Bone marrow (tissue), 2 donors: ENCODE measurements at regions not wholly inside any gene's neighbourhood (a gene's known extent, or its start where the extent isn't known, plus 50 kb on each side); places are given as distances from the start of the nearest gene placed in this dataset.

Experiments used
- DNase-seq, 2 donors: peaks; one replicate each; lab custom pipeline; 2025; lab: John Stamatoyannopoulos, UW

DNA sequence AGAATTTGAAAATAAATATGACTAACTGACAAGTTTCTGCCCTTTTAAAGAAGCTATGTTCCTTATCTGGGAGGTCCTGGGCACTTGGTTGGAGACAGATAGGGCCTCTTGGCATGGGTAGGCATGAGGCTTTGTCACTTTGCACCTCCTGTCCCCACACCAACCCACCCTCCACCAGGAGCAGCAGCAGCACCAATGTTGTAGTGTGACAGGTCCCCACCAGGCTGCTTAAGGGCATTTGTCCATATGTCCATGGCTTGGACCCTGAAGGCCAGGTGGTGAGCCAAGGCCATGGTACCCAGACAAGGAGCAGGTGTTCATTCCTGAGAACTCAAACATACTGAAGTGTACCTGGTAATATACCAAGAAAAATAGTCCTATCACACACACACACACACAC, 629.1 kb downstream of the ACTR3B start:
- DNase-seq: no peak

DNA sequence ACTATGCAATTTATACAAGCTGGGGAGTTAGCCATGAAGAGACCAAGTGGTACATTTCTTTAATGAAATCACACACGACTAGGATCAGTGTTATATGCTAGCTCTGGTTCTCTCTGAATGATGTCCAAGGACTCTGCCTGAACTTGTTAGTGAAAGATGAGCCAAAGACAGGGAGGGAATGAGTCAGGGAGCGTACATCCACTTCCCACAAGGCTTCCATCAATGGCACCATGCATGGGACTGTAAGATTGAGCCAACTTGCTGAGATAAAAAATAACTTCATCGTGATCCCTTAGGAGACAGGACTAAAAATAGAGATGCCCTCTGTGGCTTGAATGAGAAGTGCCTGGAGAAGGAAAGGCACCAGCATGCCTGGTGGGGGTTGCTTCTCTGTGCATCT, 629.7 kb downstream of the ACTR3B start:
- DNase-seq: no peak

DNA sequence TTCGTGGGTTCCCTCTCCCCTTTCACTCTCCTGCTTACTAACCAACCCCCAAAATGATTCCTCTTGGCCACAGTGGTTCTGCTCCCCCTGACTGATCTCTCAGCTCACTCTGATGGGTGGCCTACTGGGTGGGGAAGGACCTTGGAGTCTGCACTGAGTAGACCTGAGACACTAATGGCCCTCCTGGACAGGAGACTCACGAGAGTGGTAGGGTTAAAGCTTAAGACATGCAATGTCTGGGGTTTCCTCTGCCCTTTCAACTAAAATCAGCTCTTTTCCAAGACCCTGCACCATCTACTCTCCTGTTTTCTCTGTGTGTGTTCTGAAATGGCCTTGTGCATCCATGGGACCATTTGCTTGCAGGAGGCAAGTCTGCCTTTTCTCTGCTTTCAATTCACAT, 631.4 kb downstream of the ACTR3B start:
- DNase-seq: no peak

DNA sequence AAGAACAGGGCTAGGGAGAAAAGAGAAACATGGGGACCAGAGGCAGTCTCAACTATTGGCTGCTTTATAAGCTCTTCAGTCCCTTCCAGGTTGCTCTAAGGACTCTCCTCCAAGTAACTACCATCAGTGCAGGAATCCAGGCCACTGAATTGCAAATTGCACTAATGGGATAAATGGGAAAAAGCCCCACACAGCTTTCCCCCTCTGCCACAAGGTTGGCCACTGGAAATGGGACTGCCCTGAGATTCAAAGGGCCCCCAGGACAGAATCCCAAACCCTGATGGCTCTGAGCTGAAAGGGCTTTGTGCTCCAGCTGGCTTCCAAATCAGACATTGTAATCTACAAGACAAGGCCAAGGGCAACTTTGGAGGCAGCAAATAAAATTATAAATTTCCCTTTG, 633.2 kb downstream of the ACTR3B start:
- no peak for DNase-seq

DNA sequence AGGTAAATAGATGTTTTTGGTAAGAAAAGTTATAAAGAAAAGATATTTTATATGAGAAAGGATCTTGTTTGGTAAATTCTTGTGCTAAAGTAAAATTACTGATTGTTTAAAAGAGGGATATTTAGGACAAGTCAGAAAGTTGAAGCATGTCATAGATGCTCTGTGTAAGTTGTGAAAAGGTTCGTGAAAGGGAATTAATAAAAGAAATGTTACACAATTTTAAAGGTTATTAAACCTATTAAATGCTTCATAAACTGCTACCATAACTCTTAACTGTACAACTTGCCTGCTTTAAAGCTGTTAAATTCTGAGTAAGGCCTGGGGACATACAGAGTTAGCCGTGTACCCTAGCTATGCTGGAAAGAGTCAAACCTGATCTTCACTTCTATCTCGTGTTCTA, 634.1 kb downstream of the ACTR3B start:
- no peak for DNase-seq

DNA sequence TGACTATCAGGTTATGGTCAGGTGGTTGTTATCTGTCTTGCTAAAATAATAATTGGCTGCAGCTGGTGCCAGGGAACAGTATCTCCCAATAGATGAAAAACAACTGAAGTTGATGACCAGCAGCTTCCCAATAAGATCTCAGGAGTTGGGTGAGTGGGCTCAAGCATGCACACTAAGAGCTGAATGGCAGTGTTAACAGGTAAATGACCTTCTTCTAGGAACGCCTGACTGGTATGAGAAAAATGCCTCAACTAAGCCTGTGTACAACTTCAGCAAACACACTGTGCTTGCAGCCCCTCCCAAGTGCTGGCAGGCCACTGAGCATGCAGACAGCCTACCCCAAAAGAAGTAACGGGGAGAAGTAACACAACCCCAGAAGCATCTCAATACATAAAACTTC, 636.9 kb downstream of the ACTR3B start:
- DNase-seq: no peak

DNA sequence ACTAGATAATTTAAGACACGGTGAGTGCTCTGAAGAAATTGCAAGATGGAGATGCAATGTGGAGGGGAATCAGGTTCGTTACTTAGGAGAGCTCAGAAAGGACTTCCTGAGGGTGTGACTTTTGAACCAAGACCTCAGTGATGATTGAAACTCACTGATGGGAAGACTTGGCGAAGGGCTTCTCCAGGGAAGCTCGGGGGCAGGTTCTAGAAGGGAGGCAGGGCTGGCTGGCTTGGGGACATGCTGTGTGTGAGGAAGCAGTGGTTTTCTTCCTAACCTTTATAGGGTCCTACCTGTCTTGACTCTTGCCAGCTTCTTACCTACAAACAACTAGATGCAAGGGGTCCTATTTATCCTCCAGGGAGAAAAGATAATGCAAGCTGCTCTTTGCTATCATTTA, 637.9 kb downstream of the ACTR3B start:
- no peak for DNase-seq

DNA sequence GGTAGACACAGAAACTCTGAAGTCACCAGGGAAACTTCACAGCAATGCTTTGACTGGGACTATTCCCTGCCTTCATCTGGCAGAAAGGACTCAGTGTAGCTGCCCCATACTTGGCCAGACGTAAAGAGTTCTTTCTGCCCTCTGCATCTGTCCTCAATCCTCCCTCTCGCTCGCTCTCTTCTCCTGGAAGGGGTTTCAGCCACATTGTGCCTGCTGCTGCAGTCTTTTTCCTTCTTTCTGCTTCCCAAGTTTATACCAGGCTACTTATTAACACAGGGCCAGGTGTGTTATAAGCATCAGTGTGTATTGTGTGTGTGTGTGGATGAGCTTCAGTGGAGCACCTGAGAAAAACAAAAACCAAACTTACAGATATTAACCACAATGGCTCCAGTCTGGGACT, 638.4 kb downstream of the ACTR3B start:
- DNase-seq: no peak

DNA sequence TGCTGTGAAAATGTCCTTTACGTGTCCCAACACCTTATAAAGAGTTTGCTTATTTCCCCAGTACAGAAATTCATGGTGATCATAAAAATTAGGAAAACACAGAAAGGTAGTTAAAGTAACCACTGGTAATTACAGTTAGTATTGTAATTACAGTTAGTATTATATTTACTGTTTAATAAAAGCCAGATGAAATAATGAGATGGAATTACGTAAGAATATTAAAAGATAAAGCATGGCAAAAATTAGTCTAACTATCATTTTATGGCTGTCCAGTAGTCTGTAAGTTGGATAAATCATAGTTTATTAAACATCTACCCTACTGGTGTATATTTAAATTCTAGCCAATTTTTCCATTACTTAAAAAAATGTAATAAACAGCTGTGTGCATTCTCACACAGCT, 638.8 kb downstream of the ACTR3B start:
- DNase-seq: no peak

DNA sequence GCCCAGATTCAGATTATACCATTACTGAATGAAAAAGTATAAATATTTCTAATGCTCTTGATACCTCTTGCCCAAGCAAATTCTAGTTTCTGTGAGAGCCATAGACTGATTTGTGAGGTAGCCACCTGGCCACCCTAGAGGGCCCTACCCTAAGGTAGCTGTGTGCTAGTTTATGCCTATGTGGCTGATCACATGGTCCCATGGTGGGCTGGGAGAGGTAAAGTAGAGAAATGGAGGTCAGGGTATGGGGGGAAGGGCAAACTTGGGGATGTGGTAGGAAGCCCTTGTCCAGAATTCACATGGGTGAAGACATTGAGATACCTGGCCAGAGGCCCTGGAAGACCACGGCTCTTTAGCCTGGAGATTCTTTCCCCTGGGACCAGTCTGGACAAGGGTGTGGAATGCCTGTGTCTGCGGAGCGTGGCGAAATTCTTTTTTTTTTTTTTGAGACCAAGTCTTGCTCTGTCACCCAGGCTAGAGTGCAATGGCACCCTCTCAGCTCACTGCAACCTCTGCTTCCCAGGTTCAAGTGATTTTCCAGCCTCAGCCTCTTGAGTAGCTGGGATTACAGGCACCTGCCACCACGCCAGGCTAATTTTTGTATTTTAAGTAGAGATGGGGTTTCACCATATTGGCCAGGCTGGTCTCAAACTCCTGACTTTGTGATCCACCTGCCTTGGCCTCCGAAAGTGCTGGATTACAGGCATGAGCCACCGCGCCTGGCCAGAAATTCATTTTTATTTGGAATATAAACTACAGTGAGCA, 639.4 kb downstream of the ACTR3B start:
- no peak for DNase-seq

DNA sequence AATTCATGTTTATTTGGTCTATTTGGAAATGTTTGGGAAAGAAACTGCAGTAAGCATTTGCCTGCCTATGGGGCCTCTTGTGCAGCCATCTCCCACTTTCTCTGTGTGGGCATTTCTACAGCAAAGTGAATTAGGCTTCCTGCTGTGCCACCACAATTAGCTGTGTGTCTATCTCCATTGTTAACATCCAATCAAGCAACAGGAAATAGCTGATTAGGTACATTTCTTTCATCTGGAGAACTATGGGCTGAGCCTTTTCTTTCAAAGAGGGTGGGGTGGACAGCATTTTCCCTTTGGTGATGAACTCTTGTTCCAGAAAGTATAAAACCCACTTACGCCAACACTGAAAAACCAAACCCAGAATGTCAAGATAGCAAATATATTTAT, 640.0 kb downstream of the ACTR3B start:
- DNase-seq: no peak

DNA sequence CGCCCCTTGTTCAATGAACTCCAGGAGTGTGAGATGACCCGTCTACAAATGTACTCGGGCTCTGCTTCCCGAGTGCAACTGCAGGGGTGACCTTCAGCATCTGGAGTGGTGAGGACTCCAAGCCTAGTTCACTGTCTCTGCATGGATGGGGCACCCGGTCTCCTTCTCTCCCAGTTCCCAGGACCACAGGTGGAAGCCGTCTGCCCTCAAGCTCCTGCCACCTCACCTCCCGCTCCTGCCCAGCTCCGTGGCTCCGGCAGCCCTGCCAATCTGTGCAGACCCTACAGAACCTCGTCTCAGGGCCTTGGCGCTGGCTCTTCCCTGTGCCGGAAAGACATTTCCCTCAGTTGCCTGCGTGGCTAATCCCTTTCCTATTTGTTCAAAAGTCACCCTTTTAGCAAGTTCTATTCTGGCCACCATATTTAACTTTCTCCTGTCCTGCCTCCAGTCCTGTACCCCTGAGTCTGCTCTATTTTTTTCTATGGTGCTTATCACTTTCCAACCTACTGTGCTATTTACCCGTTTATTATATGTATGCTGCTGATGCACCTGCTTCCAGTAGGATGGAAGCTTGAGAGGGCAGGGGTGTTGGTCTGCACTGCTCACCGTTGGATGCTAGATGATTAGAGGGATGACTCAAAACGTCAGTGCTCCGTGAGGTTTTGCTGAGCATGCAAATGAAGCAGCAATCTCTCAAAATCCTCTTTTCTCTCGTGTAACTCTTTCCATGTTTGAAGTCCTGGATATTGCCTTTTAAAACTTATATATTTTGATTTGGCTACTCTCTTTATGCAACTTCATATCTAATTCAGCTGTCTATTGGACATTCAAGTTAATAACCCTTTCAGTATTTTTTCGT, 641.4 kb downstream of the ACTR3B start:
- DNase-seq: no peak

DNA sequence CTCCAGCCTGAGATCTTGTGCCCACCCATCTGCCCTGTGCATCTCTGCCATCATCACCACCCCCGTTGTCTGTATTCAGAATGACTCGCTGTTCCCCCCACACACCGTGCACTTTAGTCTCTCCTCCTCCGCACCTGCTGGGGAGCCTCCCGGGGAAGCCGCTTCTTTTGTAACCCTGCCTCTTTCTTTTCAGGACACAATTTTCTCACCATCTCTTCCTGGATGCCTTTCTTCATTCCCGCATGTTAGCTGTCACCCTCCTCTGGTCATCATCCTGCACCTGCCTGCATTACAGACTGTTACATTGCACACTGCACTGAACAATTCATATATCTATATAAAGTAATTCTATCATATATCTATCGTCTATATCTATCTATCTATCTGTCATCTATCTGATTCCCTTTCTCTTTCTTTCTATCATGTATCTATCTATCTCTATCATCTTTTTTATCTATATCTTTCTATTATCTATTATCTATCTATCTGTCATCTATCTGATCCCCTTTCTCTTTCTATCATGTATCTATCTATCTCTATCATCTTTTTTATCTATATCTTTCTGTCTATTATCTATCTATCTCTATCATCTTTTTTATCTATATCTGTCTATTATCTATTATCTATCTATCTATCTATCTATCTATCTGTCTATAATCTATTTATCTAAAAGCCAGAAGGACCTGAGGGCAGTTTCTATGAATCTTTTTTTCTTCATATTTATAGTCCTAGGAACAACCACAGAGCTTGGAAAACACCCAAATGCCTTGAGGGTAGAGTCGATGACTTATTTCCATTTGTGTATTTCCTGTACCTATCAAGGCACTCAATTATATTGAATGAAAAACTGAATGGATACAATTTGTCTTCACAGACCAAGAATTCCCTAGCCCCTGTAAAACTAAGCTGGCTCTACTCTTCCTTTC, 642.5 kb downstream of the ACTR3B start:
- no peak for DNase-seq

DNA sequence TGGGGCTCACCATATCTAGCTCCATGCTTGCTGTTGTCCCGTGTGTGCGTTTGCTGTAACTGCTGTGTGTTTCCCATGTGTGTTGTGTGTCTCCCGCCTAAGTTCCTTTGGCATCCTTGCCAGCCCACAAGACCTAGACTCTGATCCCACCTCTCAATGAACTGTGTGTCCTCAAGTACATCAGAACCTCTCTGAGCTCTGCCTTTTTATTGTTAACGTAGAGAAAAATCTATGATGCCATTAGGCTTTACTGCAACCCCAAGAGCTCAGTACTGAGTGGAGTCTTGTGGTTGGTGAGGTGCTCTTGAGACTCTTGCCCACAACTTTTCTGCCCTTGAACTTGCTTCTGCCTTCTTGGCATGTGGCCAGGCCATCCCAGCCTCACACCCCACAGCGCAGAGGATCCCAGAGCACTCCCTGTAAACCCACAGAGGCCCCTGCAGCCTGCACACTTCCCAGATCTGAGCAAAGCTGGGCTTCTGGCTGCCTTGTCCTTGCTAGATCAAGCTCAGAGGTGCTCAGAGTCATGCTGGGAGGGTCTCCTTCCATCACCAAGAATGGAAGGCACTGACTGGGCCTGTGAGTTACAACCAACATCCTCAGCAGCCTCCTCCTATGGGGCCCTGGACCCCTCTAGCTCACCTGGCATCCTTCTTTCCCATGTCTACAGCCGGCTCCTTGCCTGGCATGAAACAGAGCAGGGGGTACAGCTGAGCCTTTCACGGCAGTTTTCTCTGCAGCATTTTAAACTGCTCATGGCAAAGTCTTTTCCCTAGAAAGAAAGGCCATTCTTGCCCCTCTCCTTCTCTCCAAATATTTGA, 643.4 kb downstream of the ACTR3B start:
- DNase-seq: no peak

DNA sequence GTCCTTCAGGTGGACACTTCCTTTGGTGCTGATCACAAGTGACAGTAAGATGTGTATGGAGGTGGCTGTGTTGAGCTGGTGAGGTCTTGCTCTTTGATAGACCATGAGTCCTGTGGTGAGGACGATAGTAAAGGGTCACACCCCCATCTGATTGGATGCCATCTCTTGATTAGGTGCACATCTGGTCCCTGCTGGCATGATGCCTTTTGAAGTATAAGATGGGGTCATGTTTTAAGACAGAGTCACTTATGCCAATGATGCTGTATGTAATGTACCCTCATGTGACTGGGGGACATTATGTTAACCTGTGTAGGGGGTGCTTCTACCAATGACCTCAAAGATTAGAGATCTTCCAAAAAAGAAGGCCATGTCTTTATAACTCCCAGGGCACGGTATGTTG, 644.6 kb downstream of the ACTR3B start:
- DNase-seq: no peak

DNA sequence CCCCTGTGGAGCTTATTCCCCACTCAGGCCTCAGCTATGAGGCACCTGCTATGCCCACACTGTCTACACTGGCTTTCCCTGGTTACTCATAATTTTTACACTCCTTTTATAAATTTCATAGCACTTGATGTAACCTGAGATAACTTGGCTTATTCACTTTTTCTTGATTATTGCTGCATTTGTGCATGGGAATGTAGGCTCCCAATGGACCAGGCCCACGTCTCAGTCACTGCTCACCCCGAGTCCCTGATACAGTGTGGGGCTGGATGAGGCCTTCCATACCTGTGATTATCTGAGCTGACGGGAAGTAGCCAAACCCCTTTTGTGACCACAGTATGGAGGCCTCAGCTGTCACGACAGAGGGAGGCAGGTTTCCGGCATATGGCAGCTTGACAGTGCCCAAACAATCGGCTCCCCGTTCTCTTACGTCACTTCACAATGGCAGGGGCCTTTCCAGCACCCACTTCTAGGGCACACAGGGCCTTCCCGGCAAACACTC, 645.3 kb downstream of the ACTR3B start:
- DNase-seq: no peak

DNA sequence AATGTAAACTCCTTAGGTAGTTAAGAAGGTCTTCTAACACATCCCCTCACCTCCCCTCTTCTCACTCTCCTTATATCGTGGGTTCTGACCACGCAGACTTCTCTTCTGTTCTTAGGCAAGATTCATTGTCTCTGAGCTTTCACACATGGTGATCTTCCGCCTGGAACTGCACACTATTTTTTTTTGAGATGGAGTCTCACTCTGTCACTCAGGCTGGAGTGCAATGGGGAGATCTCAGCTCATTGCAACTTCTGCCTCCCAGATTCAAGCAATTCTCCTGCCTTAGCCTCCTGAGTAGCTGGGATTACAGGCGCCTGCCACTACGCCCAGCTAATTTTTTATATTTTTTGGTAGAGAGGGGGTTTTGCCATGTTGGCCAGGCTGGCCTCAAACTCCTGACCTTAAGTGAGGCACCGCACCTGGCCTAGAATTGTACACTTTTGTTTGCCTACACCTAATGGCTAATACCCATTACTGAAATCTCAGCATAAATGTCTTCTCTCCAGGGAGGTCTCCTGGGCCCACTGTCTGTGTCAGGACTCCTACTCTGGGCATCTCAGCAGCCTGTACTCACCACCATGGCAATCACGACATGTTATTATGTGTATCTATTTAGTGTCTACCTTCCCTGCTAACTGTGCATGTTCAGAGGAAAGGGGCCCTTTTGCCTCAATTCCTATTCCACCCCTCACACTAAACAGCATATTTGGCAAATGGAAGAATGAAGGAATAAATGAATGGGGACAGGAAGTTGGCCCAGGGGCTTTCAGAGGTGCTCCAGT, 646.3 kb upstream of the DPP6 start:
- no peak for DNase-seq

DNA sequence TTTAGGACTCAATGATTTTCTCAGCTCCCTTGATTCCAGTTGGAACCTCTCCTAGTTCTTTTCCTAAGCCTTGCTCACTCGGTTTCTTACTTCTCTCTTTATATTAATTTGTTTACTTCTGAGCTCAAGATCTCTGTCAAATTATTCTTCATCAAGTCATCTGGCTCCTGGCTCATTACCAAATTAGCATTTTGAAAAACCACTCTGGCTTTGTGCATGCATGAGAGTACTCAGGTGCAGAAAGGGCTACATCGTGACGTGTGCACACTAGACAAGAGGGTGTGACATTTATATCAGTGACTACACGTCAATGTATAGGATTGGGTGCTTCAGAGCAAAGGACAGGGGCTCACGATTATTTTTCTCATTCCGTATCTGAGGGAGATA, 645.7 kb upstream of the DPP6 start:
- no peak for DNase-seq

DNA sequence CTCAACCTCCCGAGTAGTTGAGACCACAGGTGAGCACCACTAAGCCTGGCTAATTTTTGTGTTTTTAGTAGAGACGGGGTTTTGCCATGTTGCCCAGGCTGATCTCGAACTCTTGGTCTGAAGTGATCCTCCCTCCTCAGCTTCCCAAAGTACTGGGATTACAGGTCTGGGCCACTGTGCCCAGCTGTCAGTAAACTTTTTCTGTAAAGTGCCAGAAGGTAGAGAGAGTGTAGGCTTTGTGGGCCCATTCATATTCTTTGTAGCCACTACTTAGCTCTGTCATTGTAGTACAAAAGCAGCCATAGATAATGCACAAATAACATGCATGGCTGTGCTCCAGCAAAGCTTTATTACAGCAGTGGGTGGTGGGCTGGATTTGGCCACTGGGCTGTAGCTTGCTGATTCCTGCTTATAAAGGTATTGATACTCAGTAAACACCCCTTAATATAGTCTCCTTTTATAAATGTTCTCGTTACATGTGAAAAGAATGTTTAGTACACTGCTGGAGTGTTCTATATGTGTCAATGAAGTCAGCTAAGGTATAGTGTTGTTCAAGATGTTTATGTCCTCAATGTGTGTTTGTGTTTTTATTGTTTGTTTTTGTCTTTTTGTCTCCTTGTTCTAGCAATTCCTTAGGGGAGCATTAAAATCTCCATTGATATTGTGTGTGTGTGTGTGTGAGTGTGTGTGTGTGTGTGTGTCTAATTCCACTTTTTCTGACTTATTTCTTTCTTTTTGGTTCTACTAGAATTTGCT, 644.7 kb upstream of the DPP6 start:
- DNase-seq: no peak
